ENCODE measurements at regions not wholly inside any gene's neighbourhood (a gene's known extent, or its start where the extent isn't known, plus 50 kb on each side); places are given as distances from the start of the nearest gene placed in this dataset.

GRCh38 chr14:51455041-51455835, 196.5 kb upstream of the FRMD6 start:
- Histone ChIP-seq H3F3A (ENCODE audit: insufficient read depth) (no peaks in the 10 kb centered on the region), H3K27ac (ENCODE audit: low read depth, low read length) (no peak overlapping the region), H3K4me2 (ENCODE audit: low read depth, low read length, poor library complexity, severe bottlenecking) (no peak overlapping the region)

GRCh38 chr14:51457843-51458562, 193.7 kb upstream of the FRMD6 start:
- no peaks in the 10 kb centered on the region for H3K9me2 ChIP-seq (replicated peaks; ENCODE audit: insufficient read depth, low read length)
- H4K20me1 ChIP-seq (ENCODE audit: low read depth, low read length): no peaks in the 10 kb centered on the region
- H3K36me3 ChIP-seq (ENCODE audit: low read length): no peaks in the 10 kb centered on the region
- no peak overlapping the region for H3K9ac ChIP-seq (ENCODE audit: low read length)
- H3K27me3 ChIP-seq (ENCODE audit: low read length): no peaks in the 10 kb centered on the region
- H3F3A ChIP-seq (ENCODE audit: insufficient read depth): no peaks in the 10 kb centered on the region
- H3K4me2 ChIP-seq (ENCODE audit: low read depth, low read length, poor library complexity, severe bottlenecking): no peak overlapping the region
- H3K9me3 ChIP-seq (ENCODE audit: insufficient read depth, low read length): no peaks in the 10 kb centered on the region
- H3K79me2 ChIP-seq (ENCODE audit: insufficient read depth, low read length): no peaks in the 10 kb centered on the region
- no peak overlapping the region for H2AFZ ChIP-seq (ENCODE audit: low read depth, low read length, severe bottlenecking)
- no peak overlapping the region for H3K27ac ChIP-seq (ENCODE audit: low read depth, low read length)
- no peak for TF ChIP-seq CTCF (IDR thresholded peaks at IDR 0.05; ENCODE audit: insufficient read depth, low read length, poor library complexity, severe bottlenecking)
- TF ChIP-seq EZH2phosphoT487 (conservative IDR thresholded peaks at IDR 0.05; ENCODE audit: low read length): no peak
- no peak overlapping the region for H3K4me3 ChIP-seq (ENCODE audit: insufficient read depth, low read length, poor library complexity, severe bottlenecking)

More at GRCh38 chr14:51455041-51455835, 196.5 kb upstream of the FRMD6 start:
- H3K9me3 ChIP-seq (ENCODE audit: insufficient read depth, low read length): no peaks in the 10 kb centered on the region
- TF ChIP-seq CTCF (IDR thresholded peaks at IDR 0.05; ENCODE audit: insufficient read depth, low read length, poor library complexity, severe bottlenecking) (no peak), EZH2phosphoT487 (conservative IDR thresholded peaks at IDR 0.05; ENCODE audit: low read length) (no peak)
- no peaks in the 10 kb centered on the region for H3K27me3 ChIP-seq (ENCODE audit: low read length)
- H3K36me3 ChIP-seq (ENCODE audit: low read length): no peaks in the 10 kb centered on the region
- H4K20me1 ChIP-seq (ENCODE audit: low read depth, low read length): no peaks in the 10 kb centered on the region
- no peak overlapping the region for H3K9ac ChIP-seq (ENCODE audit: low read length)
- no peak overlapping the region for H3K4me3 ChIP-seq (ENCODE audit: insufficient read depth, low read length, poor library complexity, severe bottlenecking)
- no peaks in the 10 kb centered on the region for H3K79me2 ChIP-seq (ENCODE audit: insufficient read depth, low read length)
- H3K9me2 ChIP-seq (replicated peaks; ENCODE audit: insufficient read depth, low read length): no peaks in the 10 kb centered on the region
- H2AFZ ChIP-seq (ENCODE audit: low read depth, low read length, severe bottlenecking): no peak overlapping the region

- no peaks in the 10 kb centered on the region for H3K9me2 ChIP-seq (replicated peaks; ENCODE audit: insufficient read depth, low read length)
- no peaks in the 10 kb centered on the region for H3K36me3 ChIP-seq (ENCODE audit: low read length)
- H3F3A ChIP-seq (ENCODE audit: insufficient read depth): no peaks in the 10 kb centered on the region
- H3K4me3 ChIP-seq (ENCODE audit: insufficient read depth, low read length, poor library complexity, severe bottlenecking): no peak overlapping the region
- no peak overlapping the region for H3K27ac ChIP-seq (ENCODE audit: low read depth, low read length)
- TF ChIP-seq EZH2phosphoT487 (conservative IDR thresholded peaks at IDR 0.05; ENCODE audit: low read length) (no peak), CTCF (IDR thresholded peaks at IDR 0.05; ENCODE audit: insufficient read depth, low read length, poor library complexity, severe bottlenecking) (no peak)
- H3K4me2 ChIP-seq (ENCODE audit: low read depth, low read length, poor library complexity, severe bottlenecking): no peak overlapping the region
- H2AFZ ChIP-seq (ENCODE audit: low read depth, low read length, severe bottlenecking): no peak overlapping the region
- no peaks in the 10 kb centered on the region for H3K27me3 ChIP-seq (ENCODE audit: low read length)
- H3K79me2 ChIP-seq (ENCODE audit: insufficient read depth, low read length): no peaks in the 10 kb centered on the region
- no peaks in the 10 kb centered on the region for H4K20me1 ChIP-seq (ENCODE audit: low read depth, low read length)
- H3K9me3 ChIP-seq (ENCODE audit: insufficient read depth, low read length): no peaks in the 10 kb centered on the region
- no peak overlapping the region for H3K9ac ChIP-seq (ENCODE audit: low read length)
Observed at GRCh38 chr14:51458563-51458955, 193.2 kb upstream of the FRMD6 start.
